Esophagus squamous epithelium (tissue), 5 donors: ENCODE measurements at regions not wholly inside any gene's neighbourhood (a gene's known extent, or its start where the extent isn't known, plus 50 kb on each side); places are given as distances from the start of the nearest gene placed in this dataset.

Experiments
- DNase-seq: peaks from one replicate; lab custom pipeline; 2025; lab: John Stamatoyannopoulos, UW
- H3K27ac ChIP-seq, 4 donors: fragments of 200-600 bp; sonication (generic); one replicate each; pipeline ENCODE4 v1.5.1; 2016 to 2019; ENCODE audit warnings: mild to moderate bottlenecking in 1 of 4
- H3K27me3 ChIP-seq, 4 donors: fragments of 200-600 bp; sonication (generic); 1 replicate in 3 of 4; 2 replicates in 1 of 4; pipeline versions ENCODE4 v1.5.1 to v1.6.0; 2017 to 2021; ENCODE audit warnings: antibody characterized with exemption in 1 of 4
- H3K36me3 ChIP-seq, 3 donors: fragments of 200-600 bp; sonication (generic); one replicate each; pipeline ENCODE4 v1.5.1; 2016 to 2019
- H3K4me1 ChIP-seq, 3 donors: fragments of 200-600 bp; sonication (generic); one replicate each; pipeline ENCODE4 v1.5.1; 2017 to 2019
- H3K4me3 ChIP-seq, 4 donors: fragments of 200-600 bp; sonication (generic); 1 replicate in 3 of 4; 2 replicates in 1 of 4; pipeline ENCODE4 v1.5.1; 2016 to 2019; ENCODE audit warnings: mild to moderate bottlenecking in 2 of 4, moderate library complexity in 1 of 4
- H3K9me3 ChIP-seq, 3 donors: fragments of 200-600 bp; sonication (generic); one replicate each; pipeline ENCODE4 v1.5.1; 2016 to 2019
- CTCF ChIP-seq, 6 experiments: fragments of 450-650 bp in 4 of 6; fragments of 200-600 bp in 2 of 6; sonication (generic) in 2 of 6; IDR thresholded peaks; one replicate each; pipeline ENCODE4 v1.5.1; 2016 to 2019; ENCODE audit warnings: antibody characterized with exemption in 6 of 6, mild to moderate bottlenecking in 4 of 6, moderate library complexity in 4 of 6
- POLR2A ChIP-seq, 4 donors: fragments of 450-650 bp; IDR thresholded peaks; one replicate each; pipeline ENCODE4 v1.6.1; 2017; ENCODE audit warnings: antibody characterized with exemption in 4 of 4, mild to moderate bottlenecking in 4 of 4, moderate library complexity in 3 of 4
- WGBS, 2 donors: methylation state at CpG; one replicate each; pipeline ENCODE4 v1.1.5; 2018; 5-methylcytosine and 5-hydroxymethylcytosine counted together
- intact Hi-C: fragments of 100-400 bp; cut with DNase I; formaldehyde crosslinking; loops from one replicate; pipeline ENCODE4 v1.15.0; 2022
- donor health status: DM: yes; HTN: yes; CAD: no.

GRCh38 chr5:12488161-12488560 is 583.9 kb upstream of the CTNND2 start:
- no peak overlapping the region for H3K4me3 ChIP-seq
- TF ChIP-seq POLR2A (IDR thresholded peaks at IDR 0.05) (no peak), CTCF (IDR thresholded peaks at IDR 0.05) (no peak)
- H3K9me3 ChIP-seq = no peaks in the 10 kb centered on the region
- H3K4me1 ChIP-seq = no peaks in the 10 kb centered on the region
- 31 to 40% methylated on average over 1 of the region's 3 CpGs for WGBS, 2 donors
- intact Hi-C loops = no loop called here
- H3K36me3 ChIP-seq = no peaks in the 10 kb centered on the region
- no peaks in the 10 kb centered on the region for H3K27me3 ChIP-seq
- DNase-seq = no peak
- H3K27ac ChIP-seq = no peak overlapping the region

GRCh38 chr5:12480487-12480886 is 576.2 kb upstream of the CTNND2 start:
- H3K4me1 ChIP-seq = no peaks in the 10 kb centered on the region
- TF ChIP-seq CTCF (IDR thresholded peaks at IDR 0.05) (no peak), POLR2A (IDR thresholded peaks at IDR 0.05) (no peak)

GRCh38 chr5:12477554-12477953 is 573.3 kb upstream of the CTNND2 start:
- WGBS, 2 donors = 86 to 88% methylated on average over 2 of the region's 2 CpGs
- no peaks in the 10 kb centered on the region for H3K36me3 ChIP-seq
- intact Hi-C loops = no loop called here
- H3K27ac ChIP-seq = no peak overlapping the region
- DNase-seq = no peak
- no peak for TF ChIP-seq CTCF (IDR thresholded peaks at IDR 0.05)
- H3K9me3 ChIP-seq = no peaks in the 10 kb centered on the region
- no peak overlapping the region for H3K4me3 ChIP-seq
- no peaks in the 10 kb centered on the region for H3K4me1 ChIP-seq
- no peaks in the 10 kb centered on the region for H3K27me3 ChIP-seq

More at GRCh38 chr5:12480487-12480886, 576.2 kb upstream of the CTNND2 start:
- intact Hi-C loops = no loop called here
- no peak overlapping the region for H3K4me3 ChIP-seq
- no peak for DNase-seq
- H3K36me3 ChIP-seq = no peaks in the 10 kb centered on the region
- H3K27ac ChIP-seq = no peak overlapping the region
- H3K9me3 ChIP-seq = no peaks in the 10 kb centered on the region
- H3K27me3 ChIP-seq = no peaks in the 10 kb centered on the region
- WGBS, 2 donors = 76 to 77% methylated on average over 3 of the region's 3 CpGs

GRCh38 chr5:12467799-12468198 is 563.6 kb upstream of the CTNND2 start:
- Histone ChIP-seq H3K27me3 (no peaks in the 10 kb centered on the region), H3K4me1 (no peaks in the 10 kb centered on the region), H3K4me3 (no peak overlapping the region), H3K9me3 (no peaks in the 10 kb centered on the region), H3K36me3 (no peaks in the 10 kb centered on the region), H3K27ac (no peak overlapping the region)
- TF ChIP-seq POLR2A (IDR thresholded peaks at IDR 0.05) (no peak), CTCF (IDR thresholded peaks at IDR 0.05) (no peak)
- intact Hi-C loops = no loop called here
- WGBS, 2 donors = 100% methylated on average over 1 of the region's 4 CpGs; no CpG with 5 or more reads in 1 of the 2 donors
- no peak for DNase-seq

GRCh38 chr5:12460493-12461261 is 556.4 kb upstream of the CTNND2 start:
- intact Hi-C loops = no loop called here
- no peaks in the 10 kb centered on the region for H3K27me3 ChIP-seq

More at GRCh38 chr5:12460493-12461261, 556.4 kb upstream of the CTNND2 start:
- WGBS, 2 donors = 27 to 41% methylated on average over 8 of the region's 8 CpGs
- TF ChIP-seq CTCF (IDR thresholded peaks at IDR 0.05) (no peak), POLR2A (IDR thresholded peaks at IDR 0.05) (no peak)
- Histone ChIP-seq H3K27ac (no peak overlapping the region), H3K9me3 (no peaks in the 10 kb centered on the region), H3K4me1 (peaks cover 0 to 10% (median 0%) of the 10 kb centered on the region in 3 donors), H3K36me3 (no peaks in the 10 kb centered on the region), H3K4me3 (no peak overlapping the region)
- DNase-seq = no peak
